HepG2 (cell line): ENCODE measurements at regions not wholly inside any gene's neighbourhood (a gene's known extent, or its start where the extent isn't known, plus 50 kb on each side); places are given as distances from the start of the nearest gene placed in this dataset.

Source experiments
- ATAC-seq: fragments of 200-7000 bp; cut with Tn5 transposase; 3 replicates; pipeline ENCODE4 v1.9.1; 2020; ENCODE audit warnings: mild to moderate bottlenecking, moderate library complexity
- BruUV-seq: library from RNA; stranded (reverse); fragments of 400-500 nt; replicated peaks from 2 replicates; lab custom pipeline; 2021; lab: Mats Ljungman, UMichigan
- CTCF ChIA-PET: fragments of 300-600 bp; formaldehyde crosslinking; extraction: SDS; loops from one replicate; lab custom pipeline; 2021; ENCODE audit warnings: low total read pairs, inconsistent platforms, low intra/inter-chr PET ratio; lab: Yijun Ruan, JAX
- POLR2A ChIA-PET: fragments of 350-600 bp; sonication (Branson Sonifier 250); formaldehyde crosslinking; loops from one replicate; lab custom pipeline; 2020; ENCODE audit warnings: antibody characterized with exemption, inconsistent platforms; lab: Yijun Ruan, JAX
- DNase-seq: peaks from one replicate; pipeline ENCODE4 v3.0.0-alpha.2; 2015; ENCODE audit warnings: low spot score
- FAIRE-seq: peaks from 3 replicates; lab custom pipeline; 2011; peaks lifted over from hg19 to GRCh38; lab: Jason Lieb, UNC
- H2AFZ ChIP-seq: one replicate; pipeline ENCODE4 v1.6.1; 2011; ENCODE audit warnings: low read length, inconsistent platforms
- H3K27ac ChIP-seq: fragments of 300-600 bp; 3 replicates; pipeline ENCODE4 v1.8.0; 2011; ENCODE audit warnings: mixed run types, mild to moderate bottlenecking, mixed read lengths, low read length, inconsistent platforms; ENCODE audit not compliant: insufficient read depth; ENCODE audit errors: extremely low read length
- H3K27me3 ChIP-seq, 2 experiments: fragments of 200-600 bp in 1 of 2; 2 replicates in 1 of 2; 3 replicates in 1 of 2; pipeline versions ENCODE4 v1.6.0 to v1.8.0; 2011; ENCODE audit warnings: low read length in 2 of 2, mild to moderate bottlenecking in 2 of 2, moderate library complexity in 2 of 2, inconsistent platforms in 1 of 2; ENCODE audit not compliant: insufficient read depth in 2 of 2, control insufficient read depth in 1 of 2
- H3K36me3 ChIP-seq, 2 experiments: fragments of 200-600 bp in 1 of 2; replicated peaks in 1 of 2; 2 replicates in 1 of 2; 3 replicates in 1 of 2; pipeline versions ENCODE4 v1.5.1 to v1.8.0; 2011; ENCODE audit warnings: low read length in 2 of 2, inconsistent platforms in 1 of 2; ENCODE audit not compliant: insufficient read depth in 2 of 2, control insufficient read depth in 1 of 2
- H3K4me1 ChIP-seq: 2 replicates; pipeline ENCODE4 v1.5.1; 2012; ENCODE audit warnings: low read length, inconsistent platforms; ENCODE audit not compliant: insufficient read depth
- H3K4me2 ChIP-seq: 2 replicates; pipeline ENCODE4 v1.6.0; 2011; ENCODE audit warnings: low read depth, low read length, inconsistent platforms
- H3K4me3 ChIP-seq, 3 experiments: fragments of 200-600 bp in 1 of 3; sonication (generic), shearing (Covaris generic) in 1 of 3; replicated peaks in 1 of 3; 2 replicates each; pipeline ENCODE4 v1.5.1; 2011 to 2016; ENCODE audit warnings: low read length in 3 of 3, inconsistent platforms in 2 of 3, low read depth in 2 of 3, mild to moderate bottlenecking in 2 of 3, control low read depth in 1 of 3, mixed read lengths in 1 of 3; ENCODE audit not compliant: insufficient read depth in 1 of 3
- H3K79me2 ChIP-seq: one replicate; pipeline ENCODE4 v1.6.1; 2011; ENCODE audit warnings: low read length, inconsistent platforms; ENCODE audit not compliant: insufficient read depth
- H3K9ac ChIP-seq: 2 replicates; pipeline ENCODE4 v1.6.0; 2011; ENCODE audit warnings: mild to moderate bottlenecking, low read depth, low read length, inconsistent platforms; ENCODE audit not compliant: insufficient read depth
- H3K9me3 ChIP-seq: 2 replicates; pipeline ENCODE4 v1.5.1; 2012; ENCODE audit warnings: mild to moderate bottlenecking, low read length
- H4K20me1 ChIP-seq: 2 replicates; pipeline ENCODE4 v1.6.0; 2011; ENCODE audit warnings: inconsistent platforms, mild to moderate bottlenecking, low read length, moderate library complexity; ENCODE audit not compliant: insufficient read depth
- ARID4A ChIP-seq: sonication (generic); formaldehyde crosslinking; IDR thresholded peaks from 2 replicates; pipeline ENCODE4 v1.5.0; 2020; ENCODE audit warnings: mild to moderate bottlenecking, missing genetic modification reagents, borderline replicate concordance
- GMEB1 ChIP-seq: sonication (generic); formaldehyde crosslinking; IDR thresholded peaks from 2 replicates; pipeline ENCODE4 v1.5.1; 2020; ENCODE audit warnings: missing genetic modification reagents, mild to moderate bottlenecking, borderline replicate concordance
- IKZF4 ChIP-seq: sonication (generic); formaldehyde crosslinking; IDR thresholded peaks from 2 replicates; pipeline ENCODE4 v1.5.1; 2020; ENCODE audit warnings: borderline replicate concordance, mild to moderate bottlenecking, low read depth, missing genetic modification reagents; ENCODE audit errors: not compliant biosample characterization
- IRF1 ChIP-seq: sonication (generic); formaldehyde crosslinking; IDR thresholded peaks from 2 replicates; pipeline ENCODE4 v1.4.0; 2020; ENCODE audit warnings: low read depth, mild to moderate bottlenecking, missing genetic modification reagents
- NFKB2 ChIP-seq: sonication (generic); formaldehyde crosslinking; IDR thresholded peaks from 2 replicates; pipeline ENCODE4 v1.4.0; 2020; ENCODE audit warnings: missing genetic modification reagents, borderline replicate concordance
- NFYB ChIP-seq: sonication (generic); formaldehyde crosslinking; IDR thresholded peaks from 2 replicates; pipeline ENCODE4 v1.4.0; 2020; ENCODE audit warnings: missing genetic modification reagents
- NR2F1 ChIP-seq, 2 experiments: fragments of 450-650 bp in 1 of 2; formaldehyde crosslinking in 1 of 2; IDR thresholded peaks; 2 replicates each; pipeline versions ENCODE4 v1.5.0 to v1.6.1; 2016 to 2020; ENCODE audit warnings: mild to moderate bottlenecking in 1 of 2, missing compliant biosample characterization in 1 of 2, missing genetic modification reagents in 1 of 2, moderate library complexity in 1 of 2
- PPARG ChIP-seq: conservative IDR thresholded peaks from 2 replicates; pipeline ENCODE4 v1.6.1; 2016; ENCODE audit warnings: missing biosample characterization, missing genetic modification reagents
- TCF7 ChIP-seq: sonication (generic); IDR thresholded peaks from 2 replicates; pipeline ENCODE4 v1.6.1; 2016; ENCODE audit warnings: antibody characterized with exemption, low read depth
- WIZ ChIP-seq: sonication (generic); formaldehyde crosslinking; IDR thresholded peaks from 2 replicates; pipeline ENCODE4 v1.5.1; 2020; ENCODE audit warnings: mild to moderate bottlenecking, missing genetic modification reagents
- ZBTB25 ChIP-seq: IDR thresholded peaks from 2 replicates; pipeline ENCODE4 v1.6.1; 2018; ENCODE audit warnings: missing genetic modification reagents
- ZKSCAN1 ChIP-seq: fragments of 150-350 bp; IDR thresholded peaks from 2 replicates; pipeline ENCODE4 v1.6.1; 2014; ENCODE audit warnings: low read length
- ZNF275 ChIP-seq: sonication (generic); formaldehyde crosslinking; IDR thresholded peaks from 2 replicates; pipeline ENCODE4 v1.8.0; 2022; ENCODE audit warnings: missing genetic modification reagents, mild to moderate bottlenecking, inconsistent platforms, borderline replicate concordance
- ZNF576 ChIP-seq: sonication (generic); formaldehyde crosslinking; IDR thresholded peaks from 2 replicates; pipeline ENCODE4 v1.4.0; 2020; ENCODE audit warnings: mild to moderate bottlenecking, missing genetic modification reagents
- ZNF841 ChIP-seq: sonication (generic); formaldehyde crosslinking; IDR thresholded peaks from 2 replicates; pipeline ENCODE4 v1.8.1; 2023; ENCODE audit warnings: missing genetic modification reagents, borderline replicate concordance
- WGBS: methylation state at CpG from one replicate; pipeline ENCODE4 v1.1.6; 2017; ENCODE audit warnings: low lambda C conversion rate; 5-methylcytosine and 5-hydroxymethylcytosine counted together
- in situ Hi-C: cut with HindIII; loops from 2 replicates; pipeline ENCODE4 v1.10.0; 2017; ENCODE audit warnings: low pct_unique_long_range_greater_than_20kb; ENCODE audit not compliant: extremely low pct_ligation_motif_present
- intact Hi-C: fragments of 100-400 bp; cut with micrococcal nuclease; formaldehyde crosslinking; loops from one replicate; pipeline ENCODE4 v1.10.0; 2022; ENCODE audit not compliant: unreplicated experiment

- BruUV-seq = no TSS peak
- no peak overlapping the region for H2AFZ ChIP-seq
- ChIA-PET CTCF (no interaction called here), POLR2A (no interaction called here)
- ATAC-seq = no peak
- H4K20me1 ChIP-seq = no peaks in the 10 kb centered on the region
- H3K36me3 ChIP-seq = no peaks in the 10 kb centered on the region
- H3K27ac ChIP-seq = no peak overlapping the region
- no peak overlapping the region for H3K9ac ChIP-seq
- in situ Hi-C loops (loop anchor here (25.0 kb wide), 1 partner anchor 511 kb away; no protein-coding TSS in a partner anchor), intact Hi-C loops (no loop called here)
- no peak for FAIRE-seq
- no peak for TF ChIP-seq ARID4A (CRISPR knock-in tag)
- no peak for TF ChIP-seq NR2F1 (CRISPR knock-in tag; IDR thresholded peaks at IDR 0.05)
- TF ChIP-seq GMEB1 (CRISPR knock-in tag) = no peak
- TF ChIP-seq NFKB2 (CRISPR knock-in tag) = no peak
- TF ChIP-seq ZNF841 (CRISPR knock-in tag) = no peak
- TF ChIP-seq ZNF576 = no peak
- no peak for TF ChIP-seq ZNF275
- no peak for TF ChIP-seq NFYB (CRISPR knock-in tag)
- TF ChIP-seq ZBTB25 = no peak
- TF ChIP-seq IRF1 (CRISPR knock-in tag) = no peak
- TF ChIP-seq TCF7 = no peak
- no peak for TF ChIP-seq ZKSCAN1
- TF ChIP-seq WIZ (CRISPR knock-in tag) = no peak
- no peak for TF ChIP-seq IKZF4 (CRISPR knock-in tag)
- TF ChIP-seq PPARG (CRISPR knock-in tag) = no peak
- H3K4me2 ChIP-seq = no peak overlapping the region
- H3K79me2 ChIP-seq = no peaks in the 10 kb centered on the region
- H3K4me1 ChIP-seq = no peaks in the 10 kb centered on the region
- H3K4me3 ChIP-seq = no peak overlapping the region
- H3K9me3 ChIP-seq = no peaks in the 10 kb centered on the region
- H3K27me3 ChIP-seq = no peaks in the 10 kb centered on the region
- 0% methylated on average over 1 of the region's 1 CpG for WGBS
- no peak for DNase-seq
These were observed 215.5 kb downstream of the GPAT3 start for GRCh38 chr4:83751336-83751949.
